ENCODE measurements at regions not wholly inside any gene's neighbourhood (a gene's known extent, or its start where the extent isn't known, plus 50 kb on each side); places are given as distances from the start of the nearest gene placed in this dataset.

GRCh38 chr3:43173949-43174348 is 68.1 kb upstream of the POMGNT2 start:
- no peaks in the 10 kb centered on the region for H3K36me3 ChIP-seq (ENCODE audit: control insufficient read depth in 2 of 2, insufficient read depth in 2 of 2, low read length in 1 of 2)
- no peaks in the 10 kb centered on the region for H3K27me3 ChIP-seq (ENCODE audit: control insufficient read depth in 1 of 2, insufficient read depth in 2 of 2, low read length in 2 of 2)
- H3K4me1 ChIP-seq (ENCODE audit: control insufficient read depth in 2 of 2, insufficient read depth in 2 of 2, low read length in 1 of 2): no peaks in the 10 kb centered on the region
- no peak overlapping the region for H3K4me3 ChIP-seq (ENCODE audit: low read depth in 1 of 2, low read length in 2 of 2)
- H3K27ac ChIP-seq (ENCODE audit: low read depth in 2 of 2, low read length in 1 of 2): no peak overlapping the region
- H3K9me3 ChIP-seq (ENCODE audit: control insufficient read depth in 2 of 2, insufficient read depth in 1 of 2, low read depth in 1 of 2, low read length in 1 of 2): peaks cover 0 to 2% of the 10 kb centered on the region in 2 donors

- peaks cover 0 to 2% of the 10 kb centered on the region in 2 donors for H3K9me3 ChIP-seq (ENCODE audit: control insufficient read depth in 2 of 2, insufficient read depth in 1 of 2, low read depth in 1 of 2, low read length in 1 of 2)
- no peaks in the 10 kb centered on the region for H3K4me1 ChIP-seq (ENCODE audit: control insufficient read depth in 2 of 2, insufficient read depth in 2 of 2, low read length in 1 of 2)
- whole genome bisulfite sequencing, 2 donors: 62 to 78% methylated on average over 5 of the region's 5 CpGs
Observed at GRCh38 chr3:43171748-43172147, 65.9 kb upstream of the POMGNT2 start.

GRCh38 chr3:43170553-43170952 is 64.7 kb upstream of the POMGNT2 start:
- Histone ChIP-seq H3K27ac (ENCODE audit: low read depth in 2 of 2, low read length in 1 of 2) (no peak overlapping the region), H3K36me3 (ENCODE audit: control insufficient read depth in 2 of 2, insufficient read depth in 2 of 2, low read length in 1 of 2) (no peaks in the 10 kb centered on the region), H3K4me1 (ENCODE audit: control insufficient read depth in 2 of 2, insufficient read depth in 2 of 2, low read length in 1 of 2) (no peaks in the 10 kb centered on the region), H3K27me3 (ENCODE audit: control insufficient read depth in 1 of 2, insufficient read depth in 2 of 2, low read length in 2 of 2) (no peaks in the 10 kb centered on the region), H3K9me3 (ENCODE audit: control insufficient read depth in 2 of 2, insufficient read depth in 1 of 2, low read depth in 1 of 2, low read length in 1 of 2) (peaks cover 0 to 2% of the 10 kb centered on the region in 2 donors), H3K4me3 (ENCODE audit: low read depth in 1 of 2, low read length in 2 of 2) (no peak overlapping the region)
- WGBS, 2 donors: 91% methylated on average over 7 of the region's 7 CpGs

More at GRCh38 chr3:43171748-43172147, 65.9 kb upstream of the POMGNT2 start:
- H3K27ac ChIP-seq (ENCODE audit: low read depth in 2 of 2, low read length in 1 of 2): no peak overlapping the region
- H3K36me3 ChIP-seq (ENCODE audit: control insufficient read depth in 2 of 2, insufficient read depth in 2 of 2, low read length in 1 of 2): no peaks in the 10 kb centered on the region
- no peak overlapping the region for H3K4me3 ChIP-seq (ENCODE audit: low read depth in 1 of 2, low read length in 2 of 2)
- H3K27me3 ChIP-seq (ENCODE audit: control insufficient read depth in 1 of 2, insufficient read depth in 2 of 2, low read length in 2 of 2): no peaks in the 10 kb centered on the region

GRCh38 chr3:43169987-43170386 is 64.1 kb upstream of the POMGNT2 start:
- Histone ChIP-seq H3K4me3 (ENCODE audit: low read depth in 1 of 2, low read length in 2 of 2) (no peak overlapping the region), H3K9me3 (ENCODE audit: control insufficient read depth in 2 of 2, insufficient read depth in 1 of 2, low read depth in 1 of 2, low read length in 1 of 2) (peaks cover 0 to 2% of the 10 kb centered on the region in 2 donors), H3K36me3 (ENCODE audit: control insufficient read depth in 2 of 2, insufficient read depth in 2 of 2, low read length in 1 of 2) (no peaks in the 10 kb centered on the region), H3K27ac (ENCODE audit: low read depth in 2 of 2, low read length in 1 of 2) (no peak overlapping the region), H3K4me1 (ENCODE audit: control insufficient read depth in 2 of 2, insufficient read depth in 2 of 2, low read length in 1 of 2) (no peaks in the 10 kb centered on the region), H3K27me3 (ENCODE audit: control insufficient read depth in 1 of 2, insufficient read depth in 2 of 2, low read length in 2 of 2) (no peaks in the 10 kb centered on the region)
- WGBS, 2 donors: 91 to 95% methylated on average over 4 of the region's 4 CpGs

GRCh38 chr3:43166406-43166805 is 60.5 kb upstream of the POMGNT2 start:
- Histone ChIP-seq H3K9me3 (ENCODE audit: control insufficient read depth in 2 of 2, insufficient read depth in 1 of 2, low read depth in 1 of 2, low read length in 1 of 2) (no peaks in the 10 kb centered on the region), H3K4me1 (ENCODE audit: control insufficient read depth in 2 of 2, insufficient read depth in 2 of 2, low read length in 1 of 2) (no peaks in the 10 kb centered on the region), H3K4me3 (ENCODE audit: low read depth in 1 of 2, low read length in 2 of 2) (no peak overlapping the region), H3K36me3 (ENCODE audit: control insufficient read depth in 2 of 2, insufficient read depth in 2 of 2, low read length in 1 of 2) (no peaks in the 10 kb centered on the region), H3K27ac (ENCODE audit: low read depth in 2 of 2, low read length in 1 of 2) (no peak overlapping the region), H3K27me3 (ENCODE audit: control insufficient read depth in 1 of 2, insufficient read depth in 2 of 2, low read length in 2 of 2) (no peaks in the 10 kb centered on the region)
- 62 to 70% methylated on average over 1 of the region's 1 CpG for WGBS, 2 donors

- no peak overlapping the region for H3K4me3 ChIP-seq (ENCODE audit: low read depth in 1 of 2, low read length in 2 of 2)
- no peaks in the 10 kb centered on the region for H3K36me3 ChIP-seq (ENCODE audit: control insufficient read depth in 2 of 2, insufficient read depth in 2 of 2, low read length in 1 of 2)
- no peak overlapping the region for H3K27ac ChIP-seq (ENCODE audit: low read depth in 2 of 2, low read length in 1 of 2)
- H3K9me3 ChIP-seq (ENCODE audit: control insufficient read depth in 2 of 2, insufficient read depth in 1 of 2, low read depth in 1 of 2, low read length in 1 of 2): no peaks in the 10 kb centered on the region
- no peaks in the 10 kb centered on the region for H3K4me1 ChIP-seq (ENCODE audit: control insufficient read depth in 2 of 2, insufficient read depth in 2 of 2, low read length in 1 of 2)
- H3K27me3 ChIP-seq (ENCODE audit: control insufficient read depth in 1 of 2, insufficient read depth in 2 of 2, low read length in 2 of 2): no peaks in the 10 kb centered on the region
- WGBS, 2 donors: 82% methylated on average over 3 of the region's 3 CpGs
Observed at GRCh38 chr3:43165786-43166185, 59.9 kb upstream of the POMGNT2 start.

GRCh38 chr3:43163895-43164493 is 58.1 kb upstream of the POMGNT2 start:
- H3K9me3 ChIP-seq (ENCODE audit: control insufficient read depth in 2 of 2, insufficient read depth in 1 of 2, low read depth in 1 of 2, low read length in 1 of 2): no peaks in the 10 kb centered on the region
- WGBS, 2 donors: 69 to 72% methylated on average over 9 of the region's 9 CpGs
- no peak overlapping the region for H3K27ac ChIP-seq (ENCODE audit: low read depth in 2 of 2, low read length in 1 of 2)
- no peaks in the 10 kb centered on the region for H3K4me1 ChIP-seq (ENCODE audit: control insufficient read depth in 2 of 2, insufficient read depth in 2 of 2, low read length in 1 of 2)
- no peaks in the 10 kb centered on the region for H3K36me3 ChIP-seq (ENCODE audit: control insufficient read depth in 2 of 2, insufficient read depth in 2 of 2, low read length in 1 of 2)
- no peak overlapping the region for H3K4me3 ChIP-seq (ENCODE audit: low read depth in 1 of 2, low read length in 2 of 2)
- no peaks in the 10 kb centered on the region for H3K27me3 ChIP-seq (ENCODE audit: control insufficient read depth in 1 of 2, insufficient read depth in 2 of 2, low read length in 2 of 2)

GRCh38 chr3:43162230-43163084 is 56.6 kb upstream of the POMGNT2 start:
- no peaks in the 10 kb centered on the region for H3K9me3 ChIP-seq (ENCODE audit: control insufficient read depth in 2 of 2, insufficient read depth in 1 of 2, low read depth in 1 of 2, low read length in 1 of 2)
- no peaks in the 10 kb centered on the region for H3K36me3 ChIP-seq (ENCODE audit: control insufficient read depth in 2 of 2, insufficient read depth in 2 of 2, low read length in 1 of 2)
- WGBS, 2 donors: 39 to 42% methylated on average over 13 of the region's 13 CpGs
- H3K4me1 ChIP-seq (ENCODE audit: control insufficient read depth in 2 of 2, insufficient read depth in 2 of 2, low read length in 1 of 2): no peaks in the 10 kb centered on the region
- H3K27ac ChIP-seq (ENCODE audit: low read depth in 2 of 2, low read length in 1 of 2): peak overlapping the region in 1 of 2 donors; percentile 1
- no peak overlapping the region for H3K4me3 ChIP-seq (ENCODE audit: low read depth in 1 of 2, low read length in 2 of 2)
- no peaks in the 10 kb centered on the region for H3K27me3 ChIP-seq (ENCODE audit: control insufficient read depth in 1 of 2, insufficient read depth in 2 of 2, low read length in 2 of 2)

- Histone ChIP-seq H3K4me1 (ENCODE audit: control insufficient read depth in 2 of 2, insufficient read depth in 2 of 2, low read length in 1 of 2) (no peaks in the 10 kb centered on the region), H3K27me3 (ENCODE audit: control insufficient read depth in 1 of 2, insufficient read depth in 2 of 2, low read length in 2 of 2) (no peaks in the 10 kb centered on the region), H3K4me3 (ENCODE audit: low read depth in 1 of 2, low read length in 2 of 2) (no peak overlapping the region), H3K36me3 (ENCODE audit: control insufficient read depth in 2 of 2, insufficient read depth in 2 of 2, low read length in 1 of 2) (no peaks in the 10 kb centered on the region), H3K9me3 (ENCODE audit: control insufficient read depth in 2 of 2, insufficient read depth in 1 of 2, low read depth in 1 of 2, low read length in 1 of 2) (no peaks in the 10 kb centered on the region), H3K27ac (ENCODE audit: low read depth in 2 of 2, low read length in 1 of 2) (no peak overlapping the region)
- WGBS, 2 donors: 59 to 69% methylated on average over 5 of the region's 5 CpGs
Observed at GRCh38 chr3:43161684-43162229, 55.9 kb upstream of the POMGNT2 start.

All from esophagus (tissue), 2 donors.